ENCODE measurements at regions not wholly inside any gene's neighbourhood (a gene's known extent, or its start where the extent isn't known, plus 50 kb on each side); places are given as distances from the start of the nearest gene placed in this dataset.

GRCh38 chr7:20007510-20007909 is 209.7 kb downstream of the MACC1 start:
- no peak for TF ChIP-seq CTCF (IDR thresholded peaks at IDR 0.05; ENCODE audit: insufficient read depth, low read depth, low read length)
- no peak for TF ChIP-seq EZH2 (IDR thresholded peaks at IDR 0.05; ENCODE audit: insufficient read depth, low read length)

Data from astrocyte (in vitro differentiated cells and primary cell).